Neuronal stem cell (in vitro differentiated cells): ENCODE measurements at regions not wholly inside any gene's neighbourhood (a gene's known extent, or its start where the extent isn't known, plus 50 kb on each side); places are given as distances from the start of the nearest gene placed in this dataset.

Experiments used
- DNase-seq: peaks from one replicate; pipeline ENCODE4 v3.0.0-alpha.2; 2013; ENCODE audit warnings: low spot score
- H2AFZ ChIP-seq: one replicate; pipeline ENCODE4 v1.6.1; 2013; ENCODE audit warnings: mild to moderate bottlenecking, low read length, inconsistent platforms
- H2AK5ac ChIP-seq: 2 replicates; pipeline ENCODE4 v1.6.1; 2013; ENCODE audit warnings: low read depth, mild to moderate bottlenecking, inconsistent platforms, low read length, moderate library complexity, mixed read lengths
- H2BK120ac ChIP-seq: 2 replicates; pipeline ENCODE4 v1.6.1; 2013; ENCODE audit warnings: low read depth, mild to moderate bottlenecking, inconsistent platforms, low read length, moderate library complexity, mixed read lengths
- H2BK12ac ChIP-seq: one replicate; pipeline ENCODE4 v1.6.1; 2013; ENCODE audit warnings: low read length, inconsistent platforms
- H2BK15ac ChIP-seq: 2 replicates; pipeline ENCODE4 v1.6.1; 2013; ENCODE audit warnings: mild to moderate bottlenecking, low read length, inconsistent platforms, mixed read lengths
- H2BK5ac ChIP-seq: one replicate; pipeline ENCODE4 v1.6.1; 2013; ENCODE audit warnings: inconsistent platforms, mild to moderate bottlenecking, low read length, moderate library complexity
- H3K14ac ChIP-seq: one replicate; pipeline ENCODE4 v1.6.1; 2013; ENCODE audit warnings: low read length, inconsistent platforms
- H3K18ac ChIP-seq: 2 replicates; pipeline ENCODE4 v1.6.1; 2013; ENCODE audit warnings: low read length, inconsistent platforms
- H3K23ac ChIP-seq: 2 replicates; pipeline ENCODE4 v1.6.1; 2013; ENCODE audit warnings: low read depth, mild to moderate bottlenecking, mixed read lengths, low read length, inconsistent platforms; ENCODE audit not compliant: poor library complexity
- H3K27ac ChIP-seq: replicated peaks from 3 replicates; pipeline ENCODE4 v1.5.1; 2013; ENCODE audit warnings: low read length, inconsistent platforms
- H3K27me3 ChIP-seq, 3 experiments: 2 replicates each; pipeline ENCODE4 v1.6.1; 2013; ENCODE audit warnings: low read length in 3 of 3, mild to moderate bottlenecking in 2 of 3, inconsistent platforms in 1 of 3, low read depth in 1 of 3, mixed read lengths in 1 of 3, moderate library complexity in 1 of 3; ENCODE audit not compliant: control insufficient read depth in 3 of 3, insufficient read depth in 3 of 3
- H3K36me3 ChIP-seq, 2 donors: replicated peaks in 1 of 2; 2 replicates each; pipeline ENCODE4 v1.6.1; 2013; ENCODE audit warnings: low read length in 2 of 2; ENCODE audit not compliant: control insufficient read depth in 2 of 2, insufficient read depth in 2 of 2
- H3K4ac ChIP-seq: 2 replicates; pipeline ENCODE4 v1.6.1; 2013; ENCODE audit warnings: inconsistent platforms, mild to moderate bottlenecking, low read length, moderate library complexity
- H3K4me1 ChIP-seq, 2 donors: 1 replicate in 1 of 2; 2 replicates in 1 of 2; pipeline ENCODE4 v1.6.1; 2013; ENCODE audit warnings: low read length in 2 of 2, low read depth in 1 of 2; ENCODE audit not compliant: control insufficient read depth in 2 of 2, insufficient read depth in 1 of 2
- H3K4me2 ChIP-seq: one replicate; pipeline ENCODE4 v1.6.1; 2013; ENCODE audit warnings: mild to moderate bottlenecking, low read length, inconsistent platforms; ENCODE audit not compliant: insufficient read depth, poor library complexity, severe bottlenecking
- H3K4me3 ChIP-seq, 2 donors: 2 replicates each; pipeline ENCODE4 v1.5.1; 2013; ENCODE audit warnings: low read length in 2 of 2, mild to moderate bottlenecking in 2 of 2, inconsistent platforms in 1 of 2, moderate library complexity in 1 of 2
- H3K79me1 ChIP-seq: one replicate; pipeline ENCODE4 v1.6.1; 2013; ENCODE audit warnings: low read depth, mild to moderate bottlenecking, inconsistent platforms, low read length, moderate library complexity
- H3K9ac ChIP-seq: one replicate; pipeline ENCODE4 v1.6.1; 2013; ENCODE audit warnings: mild to moderate bottlenecking, low read depth, low read length, inconsistent platforms; ENCODE audit not compliant: poor library complexity
- H3K9me3 ChIP-seq, 2 donors: replicated peaks in 1 of 2; 2 replicates each; pipeline versions ENCODE3 to v1.6.1; 2013; ENCODE audit warnings: low read length in 2 of 2, mild to moderate bottlenecking in 2 of 2, inconsistent platforms in 1 of 2, low read depth in 1 of 2, mixed read lengths in 1 of 2, moderate library complexity in 1 of 2; ENCODE audit not compliant: control insufficient read depth in 2 of 2, insufficient read depth in 1 of 2
- H4K8ac ChIP-seq: one replicate; pipeline ENCODE4 v1.6.1; 2013; ENCODE audit warnings: low read depth, mild to moderate bottlenecking, inconsistent platforms, low read length, moderate library complexity
- H4K91ac ChIP-seq: one replicate; pipeline ENCODE4 v1.6.1; 2013; ENCODE audit warnings: low read length, low read depth, mild to moderate bottlenecking, inconsistent platforms; ENCODE audit not compliant: poor library complexity
- WGBS, 2 donors: extraction: QIAGEN DNeasy Blood & Tissue Kit; methylation state at CpG; one replicate each; pipeline ENCODE4 v1.1.7; 2013; ENCODE audit warnings: missing lambda C conversion rate in 2 of 2, mixed read lengths in 1 of 2; ENCODE audit not compliant: insufficient read length in 2 of 2, insufficient replicate concordance in 1 of 2; ENCODE audit errors: extremely low coverage in 2 of 2; 5-methylcytosine and 5-hydroxymethylcytosine counted together

DNA sequence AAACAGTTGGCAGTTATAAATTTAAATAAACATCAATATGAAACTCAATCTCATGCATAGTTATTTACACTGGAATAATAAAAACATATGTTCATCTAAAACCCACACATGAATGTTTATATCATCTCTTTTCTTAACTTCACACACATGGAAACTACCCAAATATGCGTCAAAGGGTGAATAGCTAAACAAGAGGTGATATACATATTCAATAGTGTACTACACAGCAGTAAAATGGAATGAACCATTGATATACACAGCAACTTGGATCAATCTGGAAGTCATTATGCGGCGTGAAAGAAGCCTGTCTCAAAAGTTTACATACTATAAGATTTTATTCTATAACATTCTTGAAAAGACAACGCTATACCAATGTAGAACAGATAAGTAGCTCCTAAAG, 282.5 kb upstream of the POM121L12 start:
- H2AFZ ChIP-seq, result no peak overlapping the region
- H2BK15ac ChIP-seq, result no peak overlapping the region
- no peaks in the 10 kb centered on the region for H3K4me1 ChIP-seq
- WGBS, 2 donors, result no CpG with 5 or more reads among the region's 4 CpGs
- H3K18ac ChIP-seq, result no peak overlapping the region
- H2AK5ac ChIP-seq, result no peak overlapping the region
- H2BK12ac ChIP-seq, result no peak overlapping the region
- no peaks in the 10 kb centered on the region for H3K27me3 ChIP-seq
- H3K27ac ChIP-seq, result no peak overlapping the region
- H4K91ac ChIP-seq, result no peak overlapping the region
- H3K79me1 ChIP-seq, result no peaks in the 10 kb centered on the region
- H2BK5ac ChIP-seq, result no peak overlapping the region
- H2BK120ac ChIP-seq, result no peak overlapping the region
- H3K23ac ChIP-seq, result no peak overlapping the region
- no peak overlapping the region for H3K4me3 ChIP-seq
- H3K4me2 ChIP-seq, result no peak overlapping the region
- no peak overlapping the region for H3K14ac ChIP-seq
- no peak overlapping the region for H3K9ac ChIP-seq
- DNase-seq, result no peak
- H3K9me3 ChIP-seq, result no peaks in the 10 kb centered on the region
- no peaks in the 10 kb centered on the region for H3K36me3 ChIP-seq
- H3K4ac ChIP-seq, result no peak overlapping the region
- no peak overlapping the region for H4K8ac ChIP-seq

DNA sequence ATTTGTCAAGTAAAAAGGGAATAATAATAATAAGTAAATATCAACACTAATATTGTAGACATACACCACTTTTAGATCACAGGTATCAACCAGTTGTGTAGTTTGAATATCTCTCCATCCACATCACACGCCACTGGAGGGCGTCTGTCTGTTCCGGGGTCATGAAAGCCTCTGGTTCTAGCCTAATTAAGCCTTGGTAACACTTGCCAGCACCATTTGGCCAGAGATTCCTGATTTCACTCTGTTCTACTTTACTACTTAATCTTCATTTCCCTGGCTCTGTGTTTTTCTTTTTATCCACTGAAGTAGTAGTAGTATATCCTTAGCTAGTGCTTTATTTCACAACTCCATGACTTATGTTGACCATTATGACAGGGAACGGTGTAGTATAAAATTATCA, 285.6 kb upstream of the POM121L12 start:
- Histone ChIP-seq H3K36me3 (no peaks in the 10 kb centered on the region), H3K14ac (no peak overlapping the region), H3K27ac (no peak overlapping the region), H3K27me3 (no peaks in the 10 kb centered on the region), H2AFZ (no peak overlapping the region), H2BK5ac (no peak overlapping the region), H3K9me3 (no peaks in the 10 kb centered on the region), H3K4ac (no peak overlapping the region), H3K4me3 (no peak overlapping the region), H2AK5ac (no peak overlapping the region), H3K9ac (no peak overlapping the region), H4K91ac (no peak overlapping the region), H3K79me1 (no peaks in the 10 kb centered on the region), H2BK120ac (no peak overlapping the region), H2BK12ac (no peak overlapping the region), H4K8ac (no peak overlapping the region), H3K18ac (no peak overlapping the region), H3K4me2 (no peak overlapping the region), H3K4me1 (no peaks in the 10 kb centered on the region), H2BK15ac (no peak overlapping the region), H3K23ac (no peak overlapping the region)
- DNase-seq, result no peak
- WGBS, 2 donors, result no CpG with 5 or more reads among the region's 4 CpGs

DNA sequence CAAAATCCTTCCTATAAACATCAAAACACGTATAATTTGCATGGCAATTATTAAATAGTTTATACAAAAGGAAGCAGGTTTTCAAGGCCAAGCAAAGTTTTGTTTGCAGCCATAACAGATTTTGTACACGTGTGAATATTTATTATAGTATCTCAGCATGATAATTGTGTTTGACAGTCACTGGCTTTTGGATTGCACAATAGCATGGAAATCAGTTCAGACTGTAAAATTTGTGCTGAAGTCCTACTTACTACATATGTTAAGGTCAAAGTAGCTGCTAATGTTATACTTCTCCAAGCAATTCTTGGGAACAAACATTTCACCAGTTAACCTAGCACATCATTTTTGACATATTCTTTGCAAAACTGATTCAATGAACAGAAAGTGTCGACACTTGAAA, 287.6 kb upstream of the POM121L12 start:
- Histone ChIP-seq H3K4me1 (no peaks in the 10 kb centered on the region), H2AFZ (peak overlapping the region; percentile 38), H3K79me1 (no peaks in the 10 kb centered on the region), H3K23ac (no peak overlapping the region), H3K36me3 (no peaks in the 10 kb centered on the region), H2BK12ac (no peak overlapping the region), H3K4me2 (no peak overlapping the region), H3K4ac (no peak overlapping the region), H3K9ac (no peak overlapping the region), H2BK120ac (no peak overlapping the region), H3K4me3 (no peak overlapping the region), H3K9me3 (no peaks in the 10 kb centered on the region), H3K14ac (no peak overlapping the region), H2BK15ac (no peak overlapping the region), H2AK5ac (no peak overlapping the region), H4K8ac (no peak overlapping the region), H4K91ac (no peak overlapping the region), H2BK5ac (no peak overlapping the region), H3K27me3 (no peaks in the 10 kb centered on the region), H3K27ac (no peak overlapping the region), H3K18ac (no peak overlapping the region)
- WGBS, 2 donors, result no CpG with 5 or more reads among the region's 3 CpGs
- DNase-seq, result no peak

DNA sequence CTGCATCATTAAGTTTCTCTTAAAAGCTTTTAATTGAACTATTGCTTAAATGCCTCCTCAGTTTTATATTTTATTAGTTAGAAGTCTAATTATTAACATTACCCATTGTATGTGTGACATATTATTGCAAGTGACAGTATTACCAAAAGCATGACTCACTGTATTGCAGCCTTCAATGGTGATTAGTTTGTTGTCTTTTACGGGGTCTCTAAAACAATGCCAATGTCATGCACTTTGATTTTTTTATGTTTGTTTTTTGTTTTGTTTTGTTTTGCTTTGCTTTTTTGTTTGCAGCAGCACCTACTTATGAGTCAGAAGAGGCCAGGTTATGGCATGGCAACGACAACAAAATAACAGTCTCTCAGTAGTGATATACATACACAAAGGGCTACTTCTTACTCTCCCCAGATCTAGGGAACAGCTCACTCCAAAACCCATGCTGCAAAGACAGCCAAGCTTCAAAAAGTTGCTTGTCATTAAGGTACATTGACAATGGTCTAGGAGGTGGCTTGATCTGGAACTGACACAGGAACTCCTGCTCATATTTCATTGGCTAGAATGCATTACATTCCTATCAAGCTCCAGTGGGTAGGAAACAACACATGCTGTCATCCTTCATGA, 293.7 kb upstream of the POM121L12 start:
- Histone ChIP-seq H2AFZ (peak overlapping the region; percentile 36), H2BK15ac (no peak overlapping the region), H4K8ac (no peak overlapping the region), H3K9me3 (no peaks in the 10 kb centered on the region), H3K4me3 (no peak overlapping the region), H3K27me3 (no peaks in the 10 kb centered on the region), H3K14ac (no peak overlapping the region), H3K36me3 (no peaks in the 10 kb centered on the region), H2BK120ac (no peak overlapping the region), H3K4me1 (no peaks in the 10 kb centered on the region), H4K91ac (no peak overlapping the region), H3K23ac (no peak overlapping the region), H2AK5ac (no peak overlapping the region), H3K4ac (no peak overlapping the region), H3K27ac (no peak overlapping the region), H3K79me1 (no peaks in the 10 kb centered on the region), H2BK12ac (no peak overlapping the region), H3K18ac (no peak overlapping the region), H3K9ac (no peak overlapping the region), H2BK5ac (no peak overlapping the region), H3K4me2 (no peak overlapping the region)
- no CpG with 5 or more reads among the region's 2 CpGs for WGBS, 2 donors
- no peak for DNase-seq
